Heart left ventricle (tissue), 13 donors: ENCODE measurements at regions not wholly inside any gene's neighbourhood (a gene's known extent, or its start where the extent isn't known, plus 50 kb on each side); places are given as distances from the start of the nearest gene placed in this dataset.

ENCODE experiments used
- POLR2A ChIP-seq, 2 donors: fragments of 450-650 bp; IDR thresholded peaks; one replicate each; pipeline ENCODE4 v1.6.1; 2017; ENCODE audit warnings: antibody characterized with exemption in 2 of 2, mild to moderate bottlenecking in 2 of 2, moderate library complexity in 2 of 2
- TF ChIP-seq, protein P1 (sequence below), 12 donors: fragments of 200-600 bp; sonication (generic) in 4 of 12; IDR thresholded peaks; one replicate each; pipeline versions ENCODE4 v1.5.0 to v1.8.0; 2018 to 2022; ENCODE audit warnings: antibody characterized with exemption in 12 of 12, mild to moderate bottlenecking in 5 of 12
- donor health status: ischemic (EF 13 %, LVEDD 7.1; RV severe dilation, severe dysfunction).
- donor health status: DM: no; HTN: yes; CAD: no.
- donor health status: DM: no; HTN: no; CAD: no.
- donor health status: ischemic (EF 25% LVEDD 6.9; RV normal size, moderate dysfunction).
- donor health status: ischemic (EF 25% LVEDD 5.7; RV mildly dilated, moderate dysfunction).
- donor health status: ischemic (EF 35%, LVEDD 5.7; RV mildly dilated, moderate dysfunction).
- donor health status: nonischemic (EF 11% LVEDD 7.7; RV severe dilation, severe dysfunction).
- donor health status: DM: yes; HTN: yes; CAD: no.
- donor health status: PGD.
- donor health status: ischemic (EF 29% LVEDD 5.4; RV normal size, mild dysfunction).
- donor health status: nonischemic (EF 23%, LVEDD 6.1; RV moderate dilation, normal function).

DNA sequence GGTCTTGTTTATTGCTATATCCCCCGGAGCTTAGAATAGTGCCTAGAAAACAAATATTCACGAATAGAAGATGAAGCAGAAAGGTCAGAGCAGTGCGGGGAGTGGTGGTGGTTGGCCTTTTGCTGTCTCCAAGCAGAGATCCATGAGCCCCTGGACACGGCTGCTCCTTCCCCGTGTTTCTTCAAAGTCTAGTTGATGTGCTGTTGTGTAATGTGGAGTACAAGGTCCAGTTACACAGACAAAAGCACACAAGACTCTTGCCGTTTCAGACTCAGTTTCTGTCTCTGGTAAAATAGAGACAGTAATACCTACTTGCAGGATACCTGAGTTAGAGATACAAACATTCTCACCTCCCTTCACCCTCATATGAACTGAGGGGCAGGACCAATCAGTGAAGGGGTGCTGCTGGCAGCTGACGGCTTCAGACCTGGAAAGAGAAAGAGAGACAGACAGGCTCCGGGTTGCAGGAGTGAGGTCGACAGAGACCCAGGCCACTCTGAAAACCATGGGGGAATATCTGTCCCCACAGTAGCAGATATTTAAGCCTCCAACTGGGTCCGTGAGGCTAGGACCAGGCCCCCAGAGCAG lies 56.2 kb downstream of the RASSF10 start:
- TF ChIP-seq, protein P1, sequence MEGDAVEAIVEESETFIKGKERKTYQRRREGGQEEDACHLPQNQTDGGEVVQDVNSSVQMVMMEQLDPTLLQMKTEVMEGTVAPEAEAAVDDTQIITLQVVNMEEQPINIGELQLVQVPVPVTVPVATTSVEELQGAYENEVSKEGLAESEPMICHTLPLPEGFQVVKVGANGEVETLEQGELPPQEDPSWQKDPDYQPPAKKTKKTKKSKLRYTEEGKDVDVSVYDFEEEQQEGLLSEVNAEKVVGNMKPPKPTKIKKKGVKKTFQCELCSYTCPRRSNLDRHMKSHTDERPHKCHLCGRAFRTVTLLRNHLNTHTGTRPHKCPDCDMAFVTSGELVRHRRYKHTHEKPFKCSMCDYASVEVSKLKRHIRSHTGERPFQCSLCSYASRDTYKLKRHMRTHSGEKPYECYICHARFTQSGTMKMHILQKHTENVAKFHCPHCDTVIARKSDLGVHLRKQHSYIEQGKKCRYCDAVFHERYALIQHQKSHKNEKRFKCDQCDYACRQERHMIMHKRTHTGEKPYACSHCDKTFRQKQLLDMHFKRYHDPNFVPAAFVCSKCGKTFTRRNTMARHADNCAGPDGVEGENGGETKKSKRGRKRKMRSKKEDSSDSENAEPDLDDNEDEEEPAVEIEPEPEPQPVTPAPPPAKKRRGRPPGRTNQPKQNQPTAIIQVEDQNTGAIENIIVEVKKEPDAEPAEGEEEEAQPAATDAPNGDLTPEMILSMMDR (IDR thresholded peaks at IDR 0.05) = no peak
- TF ChIP-seq POLR2A (IDR thresholded peaks at IDR 0.05) = no peak
